MM.1S (cell line): ENCODE measurements at regions not wholly inside any gene's neighbourhood (a gene's known extent, or its start where the extent isn't known, plus 50 kb on each side); places are given as distances from the start of the nearest gene placed in this dataset.

ENCODE experiments used
- CTCF ChIP-seq: fragments of 300-600 bp; sonication (generic); IDR thresholded peaks from 2 replicates; pipeline ENCODE4 v1.5.1; 2016; ENCODE audit warnings: antibody characterized with exemption, low read length, mixed read lengths
- EZH2 ChIP-seq: fragments of 300-600 bp; sonication (generic); optimal IDR thresholded peaks from 2 replicates; pipeline ENCODE3; 2017; ENCODE audit warnings: low read depth, mild to moderate bottlenecking, antibody characterized with exemption, low read length, mixed read lengths

- TF ChIP-seq CTCF (no peak), EZH2 (no peak)
Measured at GRCh38 chr6:86205980-86206379, 563.3 kb upstream of the SYNCRIP start.
